Glutamatergic neuron (in vitro differentiated cells): ENCODE measurements at regions not wholly inside any gene's neighbourhood (a gene's known extent, or its start where the extent isn't known, plus 50 kb on each side); places are given as distances from the start of the nearest gene placed in this dataset.

Source experiments
- DNase-seq: peaks from one replicate; pipeline ENCODE4 v3.0.0; 2022
- H3K27ac Mint-ChIP-seq: one replicate; pipeline ENCODE4 v1.8.0; 2020; ENCODE audit warnings: mild to moderate bottlenecking, mixed read lengths, inconsistent platforms; ENCODE audit not compliant: unreplicated experiment
- H3K27me3 Mint-ChIP-seq: one replicate; pipeline ENCODE4 v1.8.0; 2020; ENCODE audit warnings: mild to moderate bottlenecking, moderate library complexity, mixed read lengths, inconsistent platforms; ENCODE audit not compliant: unreplicated experiment
- H3K36me3 Mint-ChIP-seq: one replicate; pipeline ENCODE4 v1.8.0; 2020; ENCODE audit warnings: mild to moderate bottlenecking, mixed read lengths, inconsistent platforms; ENCODE audit not compliant: unreplicated experiment
- H3K4me1 Mint-ChIP-seq: one replicate; pipeline ENCODE4 v1.8.0; 2020; ENCODE audit warnings: mild to moderate bottlenecking, low read depth, mixed read lengths, inconsistent platforms; ENCODE audit not compliant: unreplicated experiment
- H3K4me3 Mint-ChIP-seq: one replicate; pipeline ENCODE4 v1.8.0; 2020; ENCODE audit warnings: mild to moderate bottlenecking, mixed read lengths, inconsistent platforms; ENCODE audit not compliant: unreplicated experiment
- H3K9me3 Mint-ChIP-seq: one replicate; pipeline ENCODE4 v1.8.0; 2020; ENCODE audit warnings: mild to moderate bottlenecking, moderate library complexity, mixed read lengths, inconsistent platforms; ENCODE audit not compliant: unreplicated experiment
- CTCF ChIP-seq: fragments of 200-600 bp; sonication (generic); IDR thresholded peaks from one replicate; pipeline ENCODE4 v1.5.0; 2021; ENCODE audit not compliant: partially characterized antibody, unreplicated experiment

GRCh38 chr5:167759057-167759821 is 532.2 kb upstream of the WWC1 start:
- peaks cover 2% of the 10 kb centered on the region for H3K27me3 Mint-ChIP-seq
- no peak for DNase-seq
- no peak overlapping the region for H3K27ac Mint-ChIP-seq
- H3K9me3 Mint-ChIP-seq = peaks cover 2% of the 10 kb centered on the region
- TF ChIP-seq CTCF = no peak
- H3K4me1 Mint-ChIP-seq = peaks cover 20% of the 10 kb centered on the region
- H3K36me3 Mint-ChIP-seq = no peaks in the 10 kb centered on the region
- no peak overlapping the region for H3K4me3 Mint-ChIP-seq

DNA sequence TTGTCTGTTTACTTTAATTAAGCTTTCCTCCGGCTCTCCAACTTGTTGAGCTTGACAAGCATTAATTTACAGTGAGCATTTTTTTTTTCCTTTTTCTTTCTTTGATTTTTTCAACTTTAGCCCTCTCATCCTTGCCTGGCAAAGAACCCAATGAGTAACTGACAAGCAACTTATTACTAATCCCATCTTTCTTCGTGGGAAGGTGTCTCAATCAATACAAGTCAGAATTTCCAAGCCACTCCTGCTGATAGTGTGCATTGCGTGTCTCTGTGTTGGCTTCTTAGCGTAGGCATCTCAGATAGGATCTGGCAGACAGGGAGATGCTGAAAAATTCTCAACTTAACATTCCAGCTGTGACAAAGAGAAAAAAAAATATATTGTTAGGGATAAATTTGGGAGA is 527.7 kb upstream of the WWC1 start:
- Mint-ChIP-seq H3K4me1 (peaks cover 20% of the 10 kb centered on the region), H3K4me3 (no peak overlapping the region), H3K27me3 (peaks cover 2% of the 10 kb centered on the region), H3K36me3 (no peaks in the 10 kb centered on the region), H3K9me3 (peaks cover 2% of the 10 kb centered on the region), H3K27ac (no peak overlapping the region)
- no peak for DNase-seq
- no peak for TF ChIP-seq CTCF

GRCh38 chr5:167764641-167765289 is 526.7 kb upstream of the WWC1 start:
- no peaks in the 10 kb centered on the region for H3K36me3 Mint-ChIP-seq
- no peak for DNase-seq
- peaks cover 20% of the 10 kb centered on the region for H3K4me1 Mint-ChIP-seq
- peak overlapping the region; percentile 44 for H3K4me3 Mint-ChIP-seq
- H3K9me3 Mint-ChIP-seq = peaks cover 2% of the 10 kb centered on the region
- H3K27me3 Mint-ChIP-seq = peaks cover 2% of the 10 kb centered on the region
- no peak overlapping the region for H3K27ac Mint-ChIP-seq
- TF ChIP-seq CTCF = no peak

DNA sequence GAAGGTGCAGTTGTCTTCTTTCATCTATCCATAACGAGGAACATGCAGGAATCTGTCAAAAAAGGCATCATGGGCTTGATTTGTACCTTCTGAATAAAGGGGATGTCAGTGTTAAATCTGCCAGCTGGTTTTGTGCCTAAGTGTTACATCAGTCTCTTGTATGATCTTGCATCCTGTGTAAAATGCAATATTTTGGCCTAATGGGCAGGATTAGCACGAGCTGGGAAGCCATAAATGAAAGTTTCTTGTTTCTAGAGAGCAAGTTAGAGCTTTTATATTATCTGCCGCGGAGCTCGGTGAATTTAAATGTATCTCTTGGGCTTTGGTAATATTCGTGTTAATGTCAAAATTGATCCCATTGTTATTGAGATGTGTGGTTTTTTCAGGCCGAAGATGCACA is 526.1 kb upstream of the WWC1 start:
- H3K36me3 Mint-ChIP-seq = no peaks in the 10 kb centered on the region
- H3K4me3 Mint-ChIP-seq = no peak overlapping the region
- DNase-seq = no peak
- TF ChIP-seq CTCF = no peak
- peaks cover 23% of the 10 kb centered on the region for H3K4me1 Mint-ChIP-seq
- H3K9me3 Mint-ChIP-seq = peaks cover 2% of the 10 kb centered on the region
- H3K27me3 Mint-ChIP-seq = peaks cover 2% of the 10 kb centered on the region
- H3K27ac Mint-ChIP-seq = no peak overlapping the region

- no peak overlapping the region for H3K27ac Mint-ChIP-seq
- H3K4me3 Mint-ChIP-seq = no peak overlapping the region
- no peak for TF ChIP-seq CTCF
- H3K27me3 Mint-ChIP-seq = no peaks in the 10 kb centered on the region
- peaks cover 26% of the 10 kb centered on the region for H3K4me1 Mint-ChIP-seq
- no peaks in the 10 kb centered on the region for H3K36me3 Mint-ChIP-seq
- H3K9me3 Mint-ChIP-seq = no peaks in the 10 kb centered on the region
- no peak for DNase-seq
Observed at GRCh38 chr5:167766957-167767356, 524.5 kb upstream of the WWC1 start.
